ENCODE measurements at regions not wholly inside any gene's neighbourhood (a gene's known extent, or its start where the extent isn't known, plus 50 kb on each side); places are given as distances from the start of the nearest gene placed in this dataset.

DNA sequence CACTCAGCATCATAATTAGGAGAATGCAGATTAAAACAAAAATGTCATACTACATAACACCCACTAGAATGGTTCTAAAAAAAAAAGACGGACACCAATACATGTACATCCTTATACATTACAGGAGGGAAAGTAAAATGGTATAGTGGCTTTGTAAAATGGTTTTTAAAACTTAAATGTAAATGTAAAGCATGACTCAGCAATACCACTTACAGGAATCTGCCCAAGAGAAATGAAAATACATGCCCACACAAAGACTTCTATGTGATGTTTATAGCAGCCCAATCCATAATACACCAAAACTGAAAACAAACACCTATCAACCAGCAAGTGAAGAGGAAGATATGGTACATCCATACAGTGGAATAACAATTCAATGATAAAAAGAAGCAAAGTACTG is 939.1 kb upstream of the ACO1 start:
- no peak overlapping the region for H3K27ac ChIP-seq
- TF ChIP-seq, protein P1, sequence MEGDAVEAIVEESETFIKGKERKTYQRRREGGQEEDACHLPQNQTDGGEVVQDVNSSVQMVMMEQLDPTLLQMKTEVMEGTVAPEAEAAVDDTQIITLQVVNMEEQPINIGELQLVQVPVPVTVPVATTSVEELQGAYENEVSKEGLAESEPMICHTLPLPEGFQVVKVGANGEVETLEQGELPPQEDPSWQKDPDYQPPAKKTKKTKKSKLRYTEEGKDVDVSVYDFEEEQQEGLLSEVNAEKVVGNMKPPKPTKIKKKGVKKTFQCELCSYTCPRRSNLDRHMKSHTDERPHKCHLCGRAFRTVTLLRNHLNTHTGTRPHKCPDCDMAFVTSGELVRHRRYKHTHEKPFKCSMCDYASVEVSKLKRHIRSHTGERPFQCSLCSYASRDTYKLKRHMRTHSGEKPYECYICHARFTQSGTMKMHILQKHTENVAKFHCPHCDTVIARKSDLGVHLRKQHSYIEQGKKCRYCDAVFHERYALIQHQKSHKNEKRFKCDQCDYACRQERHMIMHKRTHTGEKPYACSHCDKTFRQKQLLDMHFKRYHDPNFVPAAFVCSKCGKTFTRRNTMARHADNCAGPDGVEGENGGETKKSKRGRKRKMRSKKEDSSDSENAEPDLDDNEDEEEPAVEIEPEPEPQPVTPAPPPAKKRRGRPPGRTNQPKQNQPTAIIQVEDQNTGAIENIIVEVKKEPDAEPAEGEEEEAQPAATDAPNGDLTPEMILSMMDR (conservative IDR thresholded peaks at IDR 0.05): no peak
- TF ChIP-seq ZFX (IDR thresholded peaks at IDR 0.05): no peak

DNA sequence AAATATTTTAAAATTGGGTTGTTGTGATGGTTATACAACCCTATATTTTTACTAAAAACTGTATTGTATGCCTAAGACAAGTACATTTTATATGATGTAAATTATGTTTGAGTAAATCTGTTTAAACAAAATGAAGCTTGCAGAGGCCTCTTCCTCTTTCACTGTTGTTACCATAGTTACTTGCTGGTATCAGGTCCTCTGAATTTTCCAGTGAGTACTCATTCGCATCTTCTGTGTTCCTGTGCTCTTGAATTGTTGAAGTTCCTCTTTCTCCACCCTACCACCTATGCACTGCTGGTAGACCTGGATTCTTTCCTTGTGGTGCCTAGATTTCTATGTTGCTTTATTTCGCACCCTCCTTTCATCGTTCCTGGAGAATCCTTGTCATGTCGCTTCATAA is 938.5 kb upstream of the ACO1 start:
- no peak overlapping the region for H3K27ac ChIP-seq
- TF ChIP-seq ZFX (IDR thresholded peaks at IDR 0.05): no peak
- TF ChIP-seq, protein P1 (conservative IDR thresholded peaks at IDR 0.05): no peak

DNA sequence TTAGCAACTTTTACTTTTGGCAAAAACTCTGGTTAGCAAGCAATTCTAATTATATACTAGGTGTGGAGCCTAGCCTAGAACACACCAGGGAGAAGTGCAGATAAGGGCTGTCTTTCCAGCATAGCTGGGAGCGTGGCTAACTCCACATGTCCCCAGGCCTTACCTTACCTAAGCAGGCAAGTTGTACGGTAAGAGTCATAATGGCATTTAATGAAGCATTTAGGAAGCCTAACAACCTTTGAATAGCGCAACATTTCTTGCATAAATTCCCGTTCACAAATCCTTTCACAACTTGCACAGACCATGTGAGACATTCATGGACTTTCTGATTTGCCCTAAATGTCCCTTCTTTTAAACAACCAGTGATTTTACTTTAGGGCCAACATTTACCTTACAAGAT is 917.4 kb upstream of the ACO1 start:
- TF ChIP-seq, protein P1 (conservative IDR thresholded peaks at IDR 0.05): no peak
- no peak for TF ChIP-seq ZFX (IDR thresholded peaks at IDR 0.05)

DNA sequence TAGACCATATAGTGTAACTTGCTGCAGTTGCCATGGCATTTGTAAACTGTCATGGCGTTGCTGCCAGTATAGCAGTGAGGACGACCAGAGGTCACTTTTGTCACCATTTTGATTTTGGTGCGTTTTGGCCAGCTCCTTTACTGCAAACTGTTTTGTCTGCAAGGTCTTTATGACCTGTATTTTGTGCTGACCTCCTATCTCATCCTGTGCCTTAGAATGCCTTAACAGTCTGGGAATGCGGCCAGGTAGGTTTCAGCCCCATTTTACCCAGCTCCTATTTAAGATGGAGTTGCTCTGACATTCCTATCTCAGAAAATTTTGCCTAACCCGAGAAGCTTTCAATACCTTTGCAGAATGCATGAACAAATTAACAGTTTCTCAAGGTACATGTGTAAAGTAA is 914.4 kb upstream of the ACO1 start:
- H3K27ac ChIP-seq: no peak overlapping the region
- TF ChIP-seq, protein P1 (conservative IDR thresholded peaks at IDR 0.05): no peak
- TF ChIP-seq ZFX (IDR thresholded peaks at IDR 0.05): no peak

More for the DNA sequence above, 917.4 kb upstream of the ACO1 start:
- H3K27ac ChIP-seq: no peak overlapping the region

DNA sequence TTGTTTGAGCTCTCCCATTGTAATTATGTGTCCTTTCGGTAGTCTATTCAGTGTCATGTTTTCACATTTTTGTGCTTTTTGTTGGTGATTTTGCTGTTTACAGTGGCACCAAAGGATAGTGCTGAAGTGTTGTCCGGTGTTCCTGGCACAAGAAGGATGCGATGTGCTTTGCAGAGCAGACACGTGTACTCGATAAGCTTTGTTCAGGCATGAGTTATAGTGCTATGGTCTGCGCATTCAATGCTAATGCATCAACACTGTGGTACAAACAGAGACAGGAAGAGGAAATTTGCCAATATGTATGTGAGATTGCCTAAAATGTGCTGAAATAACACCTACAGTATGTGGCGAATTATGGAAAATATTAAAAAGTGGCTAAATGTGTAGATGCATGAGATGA is 913.4 kb upstream of the ACO1 start:
- no peak for TF ChIP-seq ZFX (IDR thresholded peaks at IDR 0.05)
- TF ChIP-seq, protein P1 (conservative IDR thresholded peaks at IDR 0.05): no peak
- no peak overlapping the region for H3K27ac ChIP-seq

DNA sequence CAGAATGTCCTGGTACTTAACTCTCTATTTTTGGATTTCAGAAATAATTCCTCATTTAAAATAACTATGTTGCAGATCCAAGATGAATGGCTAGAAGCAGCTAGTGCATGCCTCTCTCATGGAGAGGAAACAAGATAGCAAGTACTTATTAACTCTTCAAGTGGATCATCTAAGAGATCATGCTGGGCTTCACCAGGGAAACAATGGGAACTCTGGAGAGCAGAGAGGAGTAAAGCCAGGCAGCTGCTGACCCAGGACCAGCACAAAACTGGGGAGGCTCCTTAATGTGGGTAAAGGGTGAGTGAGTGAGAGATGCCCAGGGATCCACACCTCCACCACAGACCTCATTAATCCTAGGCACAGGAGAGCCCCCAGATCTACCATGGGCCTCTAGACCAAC is 897.8 kb upstream of the ACO1 start:
- TF ChIP-seq, protein P1 (conservative IDR thresholded peaks at IDR 0.05): no peak
- TF ChIP-seq ZFX (IDR thresholded peaks at IDR 0.05): no peak
- H3K27ac ChIP-seq: no peak overlapping the region

DNA sequence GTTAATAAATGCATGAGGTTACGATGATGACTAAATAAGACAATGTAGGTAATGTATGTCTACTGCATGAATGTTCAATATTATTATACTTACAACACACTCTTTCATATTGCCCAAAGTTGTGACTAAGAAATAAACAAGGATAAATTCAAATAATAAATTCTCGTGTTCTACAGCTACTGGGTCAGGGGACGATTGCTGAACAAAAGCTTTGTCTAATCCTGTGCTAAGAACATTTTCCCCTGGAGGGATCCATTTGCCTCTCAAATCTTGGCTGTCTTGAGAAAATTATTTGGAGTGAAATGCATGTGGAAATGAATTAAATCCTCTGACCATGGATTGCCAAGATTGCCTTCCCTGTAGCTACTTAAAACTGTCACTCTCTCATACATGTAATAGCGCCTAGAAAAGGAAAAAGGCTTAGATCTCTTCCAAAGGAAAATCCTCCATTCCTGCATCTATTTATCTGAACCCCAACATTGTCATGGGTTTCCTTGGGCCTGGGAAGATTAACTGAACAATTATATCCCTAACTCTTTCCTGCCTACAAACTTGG is 893.8 kb upstream of the ACO1 start:
- no peak overlapping the region for H3K27ac ChIP-seq
- no peak for TF ChIP-seq ZFX (IDR thresholded peaks at IDR 0.05)
- TF ChIP-seq, protein P1 (conservative IDR thresholded peaks at IDR 0.05): no peak

Measured in C4-2B (cell line).